Tibial nerve (tissue), 3 donors: ENCODE measurements at regions not wholly inside any gene's neighbourhood (a gene's known extent, or its start where the extent isn't known, plus 50 kb on each side); places are given as distances from the start of the nearest gene placed in this dataset.

ENCODE experiments used
- POLR2A ChIP-seq, 2 donors: fragments of 450-650 bp; IDR thresholded peaks; one replicate each; pipeline ENCODE4 v1.6.1; 2017; ENCODE audit warnings: antibody characterized with exemption in 2 of 2, mild to moderate bottlenecking in 2 of 2, moderate library complexity in 2 of 2
- TF ChIP-seq, protein P1 (sequence below), 5 experiments: fragments of 200-600 bp in 3 of 5; fragments of 450-650 bp in 2 of 5; sonication (generic) in 3 of 5; IDR thresholded peaks; one replicate each; pipeline ENCODE4 v1.5.1; 2016 to 2019; ENCODE audit warnings: antibody characterized with exemption in 5 of 5, mild to moderate bottlenecking in 3 of 5, moderate library complexity in 2 of 5

DNA sequence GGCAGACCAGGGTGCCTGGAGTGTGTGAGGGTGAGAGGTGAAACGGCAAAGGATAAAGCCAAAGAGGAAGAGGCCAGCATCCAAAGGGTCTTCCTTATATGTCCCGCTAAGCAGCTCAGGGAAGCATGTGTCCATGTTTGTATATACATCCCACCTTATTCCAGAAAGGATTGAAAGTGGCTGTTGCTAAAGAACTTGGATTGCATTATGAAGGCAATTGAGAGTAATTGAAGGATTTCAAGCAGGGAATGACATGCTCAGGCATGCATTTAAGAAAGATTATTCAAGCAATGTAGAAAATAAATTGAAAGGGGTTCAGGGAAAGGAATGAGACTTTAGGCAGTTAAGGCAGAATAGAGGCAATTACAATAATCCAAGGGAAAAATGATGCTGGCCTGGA is 237.6 kb upstream of the SOX9 start:
- TF ChIP-seq, protein P1, sequence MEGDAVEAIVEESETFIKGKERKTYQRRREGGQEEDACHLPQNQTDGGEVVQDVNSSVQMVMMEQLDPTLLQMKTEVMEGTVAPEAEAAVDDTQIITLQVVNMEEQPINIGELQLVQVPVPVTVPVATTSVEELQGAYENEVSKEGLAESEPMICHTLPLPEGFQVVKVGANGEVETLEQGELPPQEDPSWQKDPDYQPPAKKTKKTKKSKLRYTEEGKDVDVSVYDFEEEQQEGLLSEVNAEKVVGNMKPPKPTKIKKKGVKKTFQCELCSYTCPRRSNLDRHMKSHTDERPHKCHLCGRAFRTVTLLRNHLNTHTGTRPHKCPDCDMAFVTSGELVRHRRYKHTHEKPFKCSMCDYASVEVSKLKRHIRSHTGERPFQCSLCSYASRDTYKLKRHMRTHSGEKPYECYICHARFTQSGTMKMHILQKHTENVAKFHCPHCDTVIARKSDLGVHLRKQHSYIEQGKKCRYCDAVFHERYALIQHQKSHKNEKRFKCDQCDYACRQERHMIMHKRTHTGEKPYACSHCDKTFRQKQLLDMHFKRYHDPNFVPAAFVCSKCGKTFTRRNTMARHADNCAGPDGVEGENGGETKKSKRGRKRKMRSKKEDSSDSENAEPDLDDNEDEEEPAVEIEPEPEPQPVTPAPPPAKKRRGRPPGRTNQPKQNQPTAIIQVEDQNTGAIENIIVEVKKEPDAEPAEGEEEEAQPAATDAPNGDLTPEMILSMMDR (IDR thresholded peaks at IDR 0.05), result no peak
- no peak for TF ChIP-seq POLR2A (IDR thresholded peaks at IDR 0.05)
